HepG2 (cell line): ENCODE measurements at regions not wholly inside any gene's neighbourhood (a gene's known extent, or its start where the extent isn't known, plus 50 kb on each side); places are given as distances from the start of the nearest gene placed in this dataset.

Experiments
- ATAC-seq: fragments of 200-7000 bp; cut with Tn5 transposase; 3 replicates; pipeline ENCODE4 v1.9.1; 2020; ENCODE audit warnings: mild to moderate bottlenecking, moderate library complexity
- BruUV-seq: library from RNA; stranded (reverse); fragments of 400-500 nt; replicated peaks from 2 replicates; lab custom pipeline; 2021; lab: Mats Ljungman, UMichigan
- CTCF ChIA-PET: fragments of 300-600 bp; formaldehyde crosslinking; extraction: SDS; loops from one replicate; lab custom pipeline; 2021; ENCODE audit warnings: low total read pairs, inconsistent platforms, low intra/inter-chr PET ratio; lab: Yijun Ruan, JAX
- POLR2A ChIA-PET: fragments of 350-600 bp; sonication (Branson Sonifier 250); formaldehyde crosslinking; loops from one replicate; lab custom pipeline; 2020; ENCODE audit warnings: antibody characterized with exemption, inconsistent platforms; lab: Yijun Ruan, JAX
- DNase-seq: peaks from one replicate; pipeline ENCODE4 v3.0.0-alpha.2; 2015; ENCODE audit warnings: low spot score
- FAIRE-seq: peaks from 3 replicates; lab custom pipeline; 2011; peaks lifted over from hg19 to GRCh38; lab: Jason Lieb, UNC
- H2AFZ ChIP-seq: one replicate; pipeline ENCODE4 v1.6.1; 2011; ENCODE audit warnings: low read length, inconsistent platforms
- H3K27ac ChIP-seq: fragments of 300-600 bp; 3 replicates; pipeline ENCODE4 v1.8.0; 2011; ENCODE audit warnings: mixed run types, mild to moderate bottlenecking, mixed read lengths, low read length, inconsistent platforms; ENCODE audit not compliant: insufficient read depth; ENCODE audit errors: extremely low read length
- H3K27me3 ChIP-seq, 2 experiments: fragments of 200-600 bp in 1 of 2; 2 replicates in 1 of 2; 3 replicates in 1 of 2; pipeline versions ENCODE4 v1.6.0 to v1.8.0; 2011; ENCODE audit warnings: low read length in 2 of 2, mild to moderate bottlenecking in 2 of 2, moderate library complexity in 2 of 2, inconsistent platforms in 1 of 2; ENCODE audit not compliant: insufficient read depth in 2 of 2, control insufficient read depth in 1 of 2
- H3K36me3 ChIP-seq, 2 experiments: fragments of 200-600 bp in 1 of 2; replicated peaks in 1 of 2; 2 replicates in 1 of 2; 3 replicates in 1 of 2; pipeline versions ENCODE4 v1.5.1 to v1.8.0; 2011; ENCODE audit warnings: low read length in 2 of 2, inconsistent platforms in 1 of 2; ENCODE audit not compliant: insufficient read depth in 2 of 2, control insufficient read depth in 1 of 2
- H3K4me1 ChIP-seq: 2 replicates; pipeline ENCODE4 v1.5.1; 2012; ENCODE audit warnings: low read length, inconsistent platforms; ENCODE audit not compliant: insufficient read depth
- H3K4me2 ChIP-seq: 2 replicates; pipeline ENCODE4 v1.6.0; 2011; ENCODE audit warnings: low read depth, low read length, inconsistent platforms
- H3K4me3 ChIP-seq, 3 experiments: fragments of 200-600 bp in 1 of 3; sonication (generic), shearing (Covaris generic) in 1 of 3; replicated peaks in 1 of 3; 2 replicates each; pipeline ENCODE4 v1.5.1; 2011 to 2016; ENCODE audit warnings: low read length in 3 of 3, inconsistent platforms in 2 of 3, low read depth in 2 of 3, mild to moderate bottlenecking in 2 of 3, control low read depth in 1 of 3, mixed read lengths in 1 of 3; ENCODE audit not compliant: insufficient read depth in 1 of 3
- H3K79me2 ChIP-seq: one replicate; pipeline ENCODE4 v1.6.1; 2011; ENCODE audit warnings: low read length, inconsistent platforms; ENCODE audit not compliant: insufficient read depth
- H3K9ac ChIP-seq: 2 replicates; pipeline ENCODE4 v1.6.0; 2011; ENCODE audit warnings: mild to moderate bottlenecking, low read depth, low read length, inconsistent platforms; ENCODE audit not compliant: insufficient read depth
- H3K9me3 ChIP-seq: 2 replicates; pipeline ENCODE4 v1.5.1; 2012; ENCODE audit warnings: mild to moderate bottlenecking, low read length
- H4K20me1 ChIP-seq: 2 replicates; pipeline ENCODE4 v1.6.0; 2011; ENCODE audit warnings: inconsistent platforms, mild to moderate bottlenecking, low read length, moderate library complexity; ENCODE audit not compliant: insufficient read depth
- CEBPB ChIP-seq: IDR thresholded peaks from 2 replicates; pipeline ENCODE4 v1.6.1; 2011; ENCODE audit warnings: low read depth, low read length, improper control_type of control experiment, borderline replicate concordance
- FOSL2 ChIP-seq: sonication (generic); formaldehyde crosslinking; IDR thresholded peaks from 2 replicates; pipeline ENCODE4 v1.4.0; 2020; ENCODE audit warnings: missing genetic modification reagents
- HBP1 ChIP-seq: IDR thresholded peaks from 2 replicates; pipeline ENCODE4 v1.6.1; 2016; ENCODE audit warnings: low read depth, control low read depth
- IKZF5 ChIP-seq: IDR thresholded peaks from 2 replicates; pipeline ENCODE4 v1.6.1; 2018; ENCODE audit warnings: missing genetic modification reagents, mild to moderate bottlenecking, missing compliant biosample characterization
- JDP2 ChIP-seq: sonication (generic); formaldehyde crosslinking; IDR thresholded peaks from 2 replicates; pipeline ENCODE4 v1.8.1; 2022; ENCODE audit warnings: missing genetic modification reagents, borderline replicate concordance
- NRL ChIP-seq: sonication (generic); formaldehyde crosslinking; IDR thresholded peaks from 2 replicates; pipeline ENCODE4 v1.5.0; 2020; ENCODE audit warnings: missing genetic modification reagents, mild to moderate bottlenecking, moderate library complexity, borderline replicate concordance
- POLR2AphosphoS5 ChIP-seq: IDR thresholded peaks from 2 replicates; pipeline ENCODE4 v1.6.1; 2012; ENCODE audit warnings: low read depth, low read length
- REPIN1 ChIP-seq: sonication (generic); formaldehyde crosslinking; IDR thresholded peaks from 2 replicates; pipeline ENCODE4 v1.8.0; 2022; ENCODE audit warnings: missing genetic modification reagents, low read depth, mild to moderate bottlenecking, borderline replicate concordance
- RERE ChIP-seq: IDR thresholded peaks from 2 replicates; pipeline ENCODE4 v1.6.1; 2016; ENCODE audit warnings: low read depth, missing genetic modification reagents, missing compliant biosample characterization
- ZNF446 ChIP-seq: sonication (generic); formaldehyde crosslinking; IDR thresholded peaks from 2 replicates; pipeline ENCODE4 v1.5.0; 2020; ENCODE audit warnings: mild to moderate bottlenecking, missing genetic modification reagents
- ZNF513 ChIP-seq: sonication (generic); formaldehyde crosslinking; conservative IDR thresholded peaks from 2 replicates; pipeline ENCODE4 v1.5.0; 2020; ENCODE audit warnings: missing genetic modification reagents
- ZNF552 ChIP-seq: sonication (generic); formaldehyde crosslinking; IDR thresholded peaks from 2 replicates; pipeline ENCODE4 v1.9.0; 2022; ENCODE audit warnings: missing genetic modification reagents, mild to moderate bottlenecking, borderline replicate concordance
- ZNF766 ChIP-seq: sonication (generic); formaldehyde crosslinking; IDR thresholded peaks from 2 replicates; pipeline ENCODE4 v1.5.0; 2020; ENCODE audit warnings: missing genetic modification reagents, borderline replicate concordance
- WGBS: methylation state at CpG from one replicate; pipeline ENCODE4 v1.1.6; 2017; ENCODE audit warnings: low lambda C conversion rate; 5-methylcytosine and 5-hydroxymethylcytosine counted together
- in situ Hi-C: cut with HindIII; loops from 2 replicates; pipeline ENCODE4 v1.10.0; 2017; ENCODE audit warnings: low pct_unique_long_range_greater_than_20kb; ENCODE audit not compliant: extremely low pct_ligation_motif_present
- intact Hi-C: fragments of 100-400 bp; cut with micrococcal nuclease; formaldehyde crosslinking; loops from one replicate; pipeline ENCODE4 v1.10.0; 2022; ENCODE audit not compliant: unreplicated experiment
- TF ChIP-seq, protein P1 (sequence below): sonication (generic); formaldehyde crosslinking; IDR thresholded peaks from 2 replicates; pipeline ENCODE4 v1.5.0; 2020; ENCODE audit warnings: missing genetic modification reagents

DNA sequence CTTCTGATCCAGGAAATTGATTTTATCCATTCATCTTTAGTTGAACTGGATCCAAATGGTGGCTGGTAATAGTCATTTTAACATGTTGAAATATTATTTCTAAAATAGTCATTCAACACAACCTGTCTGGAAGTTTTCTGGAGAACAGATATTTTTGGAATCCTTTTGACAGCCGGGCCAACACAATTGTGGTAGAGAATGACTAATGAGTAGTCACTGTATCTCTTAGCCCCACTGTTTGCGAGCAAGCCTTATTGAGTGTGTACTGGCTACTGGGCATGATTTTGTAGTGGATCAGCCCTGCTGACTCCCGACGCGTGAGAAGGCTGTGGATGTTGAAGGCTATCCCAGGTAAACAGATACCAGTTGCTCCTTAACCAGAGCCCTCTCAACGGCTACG, 383.4 kb downstream of the ZNF536 start:
- WGBS: 37% methylated on average over 7 of the region's 7 CpGs
- Histone ChIP-seq H3K4me3 (no peak overlapping the region), H3K4me1 (no peaks in the 10 kb centered on the region), H3K27me3 (no peaks in the 10 kb centered on the region), H3K79me2 (no peaks in the 10 kb centered on the region), H4K20me1 (no peaks in the 10 kb centered on the region), H3K36me3 (no peaks in the 10 kb centered on the region), H2AFZ (no peak overlapping the region), H3K9me3 (peaks cover 20% of the 10 kb centered on the region), H3K27ac (no peak overlapping the region), H3K4me2 (no peak overlapping the region), H3K9ac (no peak overlapping the region)
- ChIA-PET CTCF (no interaction called here), POLR2A (no interaction called here)
- ATAC-seq: no peak
- in situ Hi-C loops: no loop called here
- no peak for DNase-seq
- FAIRE-seq: no peak
- intact Hi-C loops: no loop called here
- no TSS peak for BruUV-seq
- TF ChIP-seq IKZF5 (CRISPR knock-in tag): no peak
- no peak for TF ChIP-seq ZNF766
- TF ChIP-seq JDP2 (CRISPR knock-in tag): no peak
- TF ChIP-seq, protein P1, sequence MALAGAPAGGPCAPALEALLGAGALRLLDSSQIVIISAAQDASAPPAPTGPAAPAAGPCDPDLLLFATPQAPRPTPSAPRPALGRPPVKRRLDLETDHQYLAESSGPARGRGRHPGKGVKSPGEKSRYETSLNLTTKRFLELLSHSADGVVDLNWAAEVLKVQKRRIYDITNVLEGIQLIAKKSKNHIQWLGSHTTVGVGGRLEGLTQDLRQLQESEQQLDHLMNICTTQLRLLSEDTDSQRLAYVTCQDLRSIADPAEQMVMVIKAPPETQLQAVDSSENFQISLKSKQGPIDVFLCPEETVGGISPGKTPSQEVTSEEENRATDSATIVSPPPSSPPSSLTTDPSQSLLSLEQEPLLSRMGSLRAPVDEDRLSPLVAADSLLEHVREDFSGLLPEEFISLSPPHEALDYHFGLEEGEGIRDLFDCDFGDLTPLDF: no peak
- TF ChIP-seq CEBPB: no peak
- TF ChIP-seq ZNF552 (CRISPR knock-in tag): no peak
- no peak for TF ChIP-seq REPIN1 (CRISPR knock-in tag)
- no peak for TF ChIP-seq HBP1 (CRISPR knock-in tag)
- no peak for TF ChIP-seq RERE (CRISPR knock-in tag)
- TF ChIP-seq ZNF513 (CRISPR knock-in tag): no peak
- TF ChIP-seq FOSL2: no peak
- TF ChIP-seq NRL (CRISPR knock-in tag): no peak
- no peak for TF ChIP-seq ZNF446 (CRISPR knock-in tag)
- TF ChIP-seq POLR2AphosphoS5: no peak
